ENCODE measurements at regions not wholly inside any gene's neighbourhood (a gene's known extent, or its start where the extent isn't known, plus 50 kb on each side); places are given as distances from the start of the nearest gene placed in this dataset.

DNA sequence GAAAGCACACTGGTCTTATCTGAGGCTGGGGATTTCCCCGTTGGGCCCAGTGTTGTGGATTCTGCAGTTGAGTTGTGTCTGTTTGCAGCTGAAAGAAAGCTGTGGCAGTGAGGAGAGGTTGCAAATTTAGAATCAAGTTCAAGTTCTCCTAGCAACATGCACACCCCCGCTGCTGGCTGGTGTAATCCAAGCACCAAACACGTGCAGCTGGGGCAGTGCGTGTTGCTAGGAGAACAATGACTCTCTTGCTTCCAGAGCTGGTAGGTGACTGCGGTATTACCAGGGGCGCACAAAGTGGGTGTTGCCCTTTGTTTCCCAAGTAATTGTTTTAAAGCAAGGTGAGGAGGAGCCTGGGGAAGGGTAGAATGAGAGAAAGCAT is 91.5 kb downstream of the IER5 start:
- no CpG with 5 or more reads among the region's 6 CpGs for WGBS, 2 experiments (ENCODE audit: extremely low coverage in 2 of 2, insufficient read length in 1 of 2)
- Histone ChIP-seq H3K4ac (ENCODE audit: low read depth, low read length) (no peak overlapping the region), H3K36me3 (ENCODE audit: control insufficient read depth, insufficient read depth, low read length) (no peaks in the 10 kb centered on the region), H2BK15ac (ENCODE audit: low read depth, low read length) (no peak overlapping the region), H3K4me3 (ENCODE audit: insufficient read depth, low read depth, low read length) (no peak overlapping the region), H3K14ac (replicated peaks; ENCODE audit: low read depth, low read length) (no peak overlapping the region), H2BK20ac (ENCODE audit: low read depth, low read length) (no peak overlapping the region), H3K9me3 (ENCODE audit: control insufficient read depth, insufficient read depth, low read length) (no peaks in the 10 kb centered on the region), H3K4me2 (ENCODE audit: low read depth, low read length) (peak overlapping the region; percentile 9; the same call in 1 of the 2 replicates), H2BK5ac (ENCODE audit: low read depth, low read length, poor library complexity, severe bottlenecking) (no peak overlapping the region), H2BK120ac (ENCODE audit: low read depth, low read length) (no peak overlapping the region), H3K27ac (ENCODE audit: insufficient read depth, low read length) (no peak overlapping the region), H3K27me3 (ENCODE audit: control insufficient read depth, insufficient read depth, low read length) (peaks cover 31% of the 10 kb centered on the region), H3K18ac (ENCODE audit: low read depth, low read length) (no peak overlapping the region), H3K79me1 (ENCODE audit: low read depth in 1 of 2, low read length in 2 of 2) (no peaks in the 10 kb centered on the region), H2AFZ (replicated peaks; ENCODE audit: low read length, poor library complexity) (peak overlapping the region; percentile 38), H2AK5ac (ENCODE audit: low read depth, low read length) (no peak overlapping the region), H4K8ac (ENCODE audit: low read depth in 2 of 2, low read length in 2 of 2) (no peak overlapping the region), H4K20me1 (ENCODE audit: insufficient read depth, low read length) (no peaks in the 10 kb centered on the region), H3K9ac (ENCODE audit: low read depth, low read length) (no peak overlapping the region), H4K91ac (ENCODE audit: insufficient read depth, low read depth, low read length) (no peak overlapping the region), H3K23ac (ENCODE audit: low read depth, low read length) (no peak overlapping the region), H2AK9ac (replicated peaks; ENCODE audit: low read depth, low read length, poor library complexity) (no peak overlapping the region), H4K5ac (ENCODE audit: low read depth, low read length) (no peak overlapping the region), H3K9me1 (ENCODE audit: insufficient read depth, low read length) (no peaks in the 10 kb centered on the region; the same call in 1 of the 2 replicates), H3K56ac (ENCODE audit: extremely low read depth, insufficient read depth, low read length) (no peak overlapping the region), H3K4me1 (ENCODE audit: control insufficient read depth, insufficient read depth, low read length) (no peaks in the 10 kb centered on the region)
- in situ Hi-C loops (cut with MboI; ENCODE audit: low sequenced_read_pairs) = no loop called here
- intact Hi-C loops (cut with micrococcal nuclease) = no loop called here
- dilution Hi-C loops (cut with HindIII; ENCODE audit: low sequenced_read_pairs, unreplicated experiment) = no loop called here
- ChIA-PET CTCF (no interaction called here), POLR2A (ENCODE audit: unreplicated experiment) (no interaction called here)
- no TSS peak for BruUV-seq (replicated peaks)
- peak; percentile 75 for TF ChIP-seq RFX5 (IDR thresholded peaks at IDR 0.05; ENCODE audit: low read depth, low read length)
- no peak for TF ChIP-seq NFE2L2 (IDR thresholded peaks at IDR 0.05; ENCODE audit: low read depth, low read length)
- peak; percentile 36; the same call in 1 of the 2 replicates for TF ChIP-seq MAZ (IDR thresholded peaks at IDR 0.05; ENCODE audit: borderline replicate concordance, low read depth, low read length)
- TF ChIP-seq, protein P1, sequence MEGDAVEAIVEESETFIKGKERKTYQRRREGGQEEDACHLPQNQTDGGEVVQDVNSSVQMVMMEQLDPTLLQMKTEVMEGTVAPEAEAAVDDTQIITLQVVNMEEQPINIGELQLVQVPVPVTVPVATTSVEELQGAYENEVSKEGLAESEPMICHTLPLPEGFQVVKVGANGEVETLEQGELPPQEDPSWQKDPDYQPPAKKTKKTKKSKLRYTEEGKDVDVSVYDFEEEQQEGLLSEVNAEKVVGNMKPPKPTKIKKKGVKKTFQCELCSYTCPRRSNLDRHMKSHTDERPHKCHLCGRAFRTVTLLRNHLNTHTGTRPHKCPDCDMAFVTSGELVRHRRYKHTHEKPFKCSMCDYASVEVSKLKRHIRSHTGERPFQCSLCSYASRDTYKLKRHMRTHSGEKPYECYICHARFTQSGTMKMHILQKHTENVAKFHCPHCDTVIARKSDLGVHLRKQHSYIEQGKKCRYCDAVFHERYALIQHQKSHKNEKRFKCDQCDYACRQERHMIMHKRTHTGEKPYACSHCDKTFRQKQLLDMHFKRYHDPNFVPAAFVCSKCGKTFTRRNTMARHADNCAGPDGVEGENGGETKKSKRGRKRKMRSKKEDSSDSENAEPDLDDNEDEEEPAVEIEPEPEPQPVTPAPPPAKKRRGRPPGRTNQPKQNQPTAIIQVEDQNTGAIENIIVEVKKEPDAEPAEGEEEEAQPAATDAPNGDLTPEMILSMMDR (conservative IDR thresholded peaks at IDR 0.05; ENCODE audit: low read depth, low read length) = no peak
- TF ChIP-seq RCOR1 (IDR thresholded peaks at IDR 0.05; ENCODE audit: insufficient replicate concordance, low read length) = no peak
- no peak for TF ChIP-seq RAD21 (IDR thresholded peaks at IDR 0.05; ENCODE audit: low read length)
- TF ChIP-seq, protein P2, sequence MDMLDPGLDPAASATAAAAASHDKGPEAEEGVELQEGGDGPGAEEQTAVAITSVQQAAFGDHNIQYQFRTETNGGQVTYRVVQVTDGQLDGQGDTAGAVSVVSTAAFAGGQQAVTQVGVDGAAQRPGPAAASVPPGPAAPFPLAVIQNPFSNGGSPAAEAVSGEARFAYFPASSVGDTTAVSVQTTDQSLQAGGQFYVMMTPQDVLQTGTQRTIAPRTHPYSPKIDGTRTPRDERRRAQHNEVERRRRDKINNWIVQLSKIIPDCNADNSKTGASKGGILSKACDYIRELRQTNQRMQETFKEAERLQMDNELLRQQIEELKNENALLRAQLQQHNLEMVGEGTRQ (IDR thresholded peaks at IDR 0.05; ENCODE audit: low read depth, low read length) = peak; percentile 79
- TF ChIP-seq CHD1 (IDR thresholded peaks at IDR 0.05; ENCODE audit: low read depth, low read length) = no peak
- peak; percentile 99 for TF ChIP-seq BHLHE40 (IDR thresholded peaks at IDR 0.05; ENCODE audit: low read depth, low read length)
- TF ChIP-seq, protein P3, sequence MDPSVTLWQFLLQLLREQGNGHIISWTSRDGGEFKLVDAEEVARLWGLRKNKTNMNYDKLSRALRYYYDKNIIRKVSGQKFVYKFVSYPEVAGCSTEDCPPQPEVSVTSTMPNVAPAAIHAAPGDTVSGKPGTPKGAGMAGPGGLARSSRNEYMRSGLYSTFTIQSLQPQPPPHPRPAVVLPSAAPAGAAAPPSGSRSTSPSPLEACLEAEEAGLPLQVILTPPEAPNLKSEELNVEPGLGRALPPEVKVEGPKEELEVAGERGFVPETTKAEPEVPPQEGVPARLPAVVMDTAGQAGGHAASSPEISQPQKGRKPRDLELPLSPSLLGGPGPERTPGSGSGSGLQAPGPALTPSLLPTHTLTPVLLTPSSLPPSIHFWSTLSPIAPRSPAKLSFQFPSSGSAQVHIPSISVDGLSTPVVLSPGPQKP (IDR thresholded peaks at IDR 0.05; ENCODE audit: borderline replicate concordance, low read depth, low read length) = no peak
- peak; percentile 58; the same call in 1 of the 2 replicates for TF ChIP-seq CEBPB (IDR thresholded peaks at IDR 0.05; ENCODE audit: low read depth, low read length)
- TF ChIP-seq POLR2A (IDR thresholded peaks at IDR 0.05; ENCODE audit: low read depth, low read length) = no peak
- TF ChIP-seq SMC3 (IDR thresholded peaks at IDR 0.05; ENCODE audit: low read depth, low read length) = no peak
- TF ChIP-seq FOS (IDR thresholded peaks at IDR 0.05; ENCODE audit: low read depth, low read length) = no peak
- peak; percentile 98 for TF ChIP-seq MXI1 (IDR thresholded peaks at IDR 0.05; ENCODE audit: borderline replicate concordance, low read depth, low read length)
- TF ChIP-seq MAFK (IDR thresholded peaks at IDR 0.05; ENCODE audit: low read depth, low read length) = no peak
- ATAC-seq (ENCODE audit: low read depth) = peak; percentile 91
- DNase-seq = peak; percentile 84

Data from IMR-90 (cell line).